OCI-LY7 (cell line): ENCODE measurements at regions not wholly inside any gene's neighbourhood (a gene's known extent, or its start where the extent isn't known, plus 50 kb on each side); places are given as distances from the start of the nearest gene placed in this dataset.

Source experiments
- CTCF ChIP-seq: fragments of 200-600 bp; sonication (generic); conservative IDR thresholded peaks from 2 replicates; pipeline ENCODE4 v1.5.1; 2014; ENCODE audit warnings: mild to moderate bottlenecking, antibody characterized with exemption, low read length, moderate library complexity, mixed read lengths
- EZH2phosphoT487 ChIP-seq: fragments of 200-600 bp; sonication (generic); IDR thresholded peaks from 2 replicates; pipeline ENCODE4 v1.6.1; 2018; ENCODE audit warnings: low read depth, borderline replicate concordance, mild to moderate bottlenecking, mixed run types, antibody characterized with exemption, low read length, moderate library complexity, mixed read lengths

DNA sequence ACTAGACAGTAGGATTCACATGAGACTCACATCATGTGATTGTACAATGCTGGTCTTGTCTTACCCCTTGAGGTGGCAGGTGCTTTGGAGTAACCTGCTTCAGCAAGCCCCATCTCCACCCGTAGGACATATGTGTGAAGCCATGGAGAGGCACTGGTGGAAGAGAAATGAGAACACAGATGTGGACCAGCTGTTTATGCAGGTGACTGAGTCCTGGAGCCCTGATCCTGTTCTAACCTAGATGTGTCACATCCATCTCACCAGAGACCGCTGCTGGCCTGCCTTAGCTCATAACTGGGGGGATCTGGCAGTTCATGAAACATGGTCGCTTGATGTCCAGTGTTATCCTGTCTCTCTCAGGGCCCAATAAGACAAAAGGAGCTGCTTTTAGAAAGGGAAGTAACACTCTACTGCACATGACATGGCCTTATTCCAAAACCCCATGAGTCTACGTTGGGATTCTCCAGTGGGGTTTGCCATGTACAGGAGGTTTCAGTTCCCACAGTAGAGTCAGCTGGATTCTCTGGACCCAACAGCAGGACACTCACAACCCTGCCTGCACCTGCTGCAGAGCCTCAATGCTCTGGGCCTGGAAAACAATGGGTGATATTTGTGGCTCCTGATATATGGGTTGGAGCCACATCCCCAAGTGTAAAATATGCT is 62.0 kb downstream of the GGTLC2 start:
- no peak for TF ChIP-seq CTCF
- TF ChIP-seq EZH2phosphoT487 = no peak
